Keratinocyte (primary cell): ENCODE measurements at regions not wholly inside any gene's neighbourhood (a gene's known extent, or its start where the extent isn't known, plus 50 kb on each side); places are given as distances from the start of the nearest gene placed in this dataset.

ENCODE experiments used
- EZH2 ChIP-seq: IDR thresholded peaks from one replicate; pipeline ENCODE4 v1.6.1; 2012; ENCODE audit warnings: inconsistent platforms, mild to moderate bottlenecking, low read length, moderate library complexity
- TF ChIP-seq, protein P1 (sequence below), 3 experiments: IDR thresholded peaks in 1 of 3; conservative IDR thresholded peaks in 1 of 3; optimal IDR thresholded peaks in 1 of 3; 2 replicates in 2 of 3; 3 replicates in 1 of 3; pipeline versions ENCODE3 to v1.5.1; 2011; ENCODE audit warnings: low read length in 3 of 3, mild to moderate bottlenecking in 3 of 3, moderate library complexity in 2 of 3, control low read depth in 1 of 3, inconsistent platforms in 1 of 3; ENCODE audit not compliant: insufficient read depth in 2 of 3; ENCODE audit errors: extremely low read depth in 1 of 3

DNA sequence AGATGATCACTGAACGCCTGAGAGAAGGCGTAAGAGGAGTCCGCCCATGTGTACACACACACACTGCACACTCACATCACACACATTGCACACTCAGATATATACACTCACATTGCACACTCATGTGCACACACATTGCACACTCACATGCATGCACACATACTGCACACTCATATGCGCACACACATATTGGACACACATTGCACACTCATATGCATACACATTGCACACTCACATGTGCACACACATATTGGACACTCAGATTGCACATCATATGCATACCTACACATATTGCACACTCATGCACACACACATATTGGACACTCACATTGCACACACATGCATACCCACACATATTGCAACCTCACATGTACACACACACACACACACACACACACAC is 163.2 kb downstream of the WSCD1 start:
- TF ChIP-seq, protein P1, sequence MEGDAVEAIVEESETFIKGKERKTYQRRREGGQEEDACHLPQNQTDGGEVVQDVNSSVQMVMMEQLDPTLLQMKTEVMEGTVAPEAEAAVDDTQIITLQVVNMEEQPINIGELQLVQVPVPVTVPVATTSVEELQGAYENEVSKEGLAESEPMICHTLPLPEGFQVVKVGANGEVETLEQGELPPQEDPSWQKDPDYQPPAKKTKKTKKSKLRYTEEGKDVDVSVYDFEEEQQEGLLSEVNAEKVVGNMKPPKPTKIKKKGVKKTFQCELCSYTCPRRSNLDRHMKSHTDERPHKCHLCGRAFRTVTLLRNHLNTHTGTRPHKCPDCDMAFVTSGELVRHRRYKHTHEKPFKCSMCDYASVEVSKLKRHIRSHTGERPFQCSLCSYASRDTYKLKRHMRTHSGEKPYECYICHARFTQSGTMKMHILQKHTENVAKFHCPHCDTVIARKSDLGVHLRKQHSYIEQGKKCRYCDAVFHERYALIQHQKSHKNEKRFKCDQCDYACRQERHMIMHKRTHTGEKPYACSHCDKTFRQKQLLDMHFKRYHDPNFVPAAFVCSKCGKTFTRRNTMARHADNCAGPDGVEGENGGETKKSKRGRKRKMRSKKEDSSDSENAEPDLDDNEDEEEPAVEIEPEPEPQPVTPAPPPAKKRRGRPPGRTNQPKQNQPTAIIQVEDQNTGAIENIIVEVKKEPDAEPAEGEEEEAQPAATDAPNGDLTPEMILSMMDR (optimal IDR thresholded peaks at IDR 0.05 in 1 of 3, IDR thresholded peaks at IDR 0.05 in 1 of 3, conservative IDR thresholded peaks at IDR 0.05 in 1 of 3; ENCODE audit: extremely low read depth in 1 of 3, insufficient read depth in 2 of 3, low read length in 3 of 3) = no peak
- TF ChIP-seq EZH2 = no peak
